Keratinocyte (primary cell): ENCODE measurements at regions not wholly inside any gene's neighbourhood (a gene's known extent, or its start where the extent isn't known, plus 50 kb on each side); places are given as distances from the start of the nearest gene placed in this dataset.
"Not testable (repeated sequence)": the region's sequence is repeated elsewhere in the genome, so short reads cannot be mapped to it uniquely, and the experiment has no call there.

Source experiments
- DNase-seq: peaks from one replicate; pipeline ENCODE4 v3.0.0-alpha.2; 2011; ENCODE audit warnings: low read depth, missing footprints, low spot score
- FAIRE-seq: peaks from 2 replicates; lab custom pipeline; 2011; peaks lifted over from hg19 to GRCh38; lab: Jason Lieb, UNC
- H2AFZ ChIP-seq: 2 replicates; pipeline ENCODE4 v1.6.0; 2012; ENCODE audit warnings: low read length, control low read depth, inconsistent platforms; ENCODE audit not compliant: control insufficient read depth
- H3K27ac ChIP-seq: 2 replicates; pipeline ENCODE4 v1.5.1; 2011; ENCODE audit warnings: low read length; ENCODE audit not compliant: control insufficient read depth, insufficient read depth
- H3K27me3 ChIP-seq: 3 replicates; pipeline ENCODE4 v1.6.0; 2011; ENCODE audit warnings: low read length; ENCODE audit not compliant: control insufficient read depth, insufficient read depth; ENCODE audit errors: extremely low read depth
- H3K36me3 ChIP-seq, 2 experiments: 2 replicates in 1 of 2; 3 replicates in 1 of 2; pipeline ENCODE4 v1.5.1; 2011; ENCODE audit warnings: low read length in 2 of 2, mild to moderate bottlenecking in 1 of 2; ENCODE audit not compliant: control insufficient read depth in 2 of 2, insufficient read depth in 2 of 2; ENCODE audit errors: extremely low read depth in 1 of 2
- H3K4me1 ChIP-seq: 3 replicates; pipeline ENCODE4 v1.5.1; 2011; ENCODE audit warnings: low read length; ENCODE audit not compliant: control insufficient read depth, insufficient read depth; ENCODE audit errors: extremely low read depth
- H3K4me2 ChIP-seq: 3 replicates; pipeline ENCODE4 v1.6.0; 2011; ENCODE audit warnings: low read depth, low read length; ENCODE audit not compliant: control insufficient read depth, insufficient read depth; ENCODE audit errors: extremely low read depth
- H3K4me3 ChIP-seq, 3 experiments: fragments of 200-600 bp in 1 of 3; sonication (generic) in 1 of 3; 2 replicates in 2 of 3; 3 replicates in 1 of 3; pipeline ENCODE4 v1.5.1; 2011 to 2016; ENCODE audit warnings: low read length in 3 of 3, mild to moderate bottlenecking in 3 of 3, control low read depth in 2 of 3, inconsistent platforms in 1 of 3, low read depth in 1 of 3, mixed read lengths in 1 of 3, mixed run types in 1 of 3, moderate library complexity in 1 of 3; ENCODE audit not compliant: control insufficient read depth in 2 of 3, insufficient read depth in 2 of 3; ENCODE audit errors: extremely low read depth in 1 of 3
- H3K79me2 ChIP-seq: 2 replicates; pipeline ENCODE4 v1.6.0; 2012; ENCODE audit warnings: low read length; ENCODE audit not compliant: control insufficient read depth, insufficient read depth
- H3K9ac ChIP-seq: 3 replicates; pipeline ENCODE4 v1.6.0; 2011; ENCODE audit warnings: low read length; ENCODE audit not compliant: control insufficient read depth, insufficient read depth; ENCODE audit errors: extremely low read depth
- H3K9me1 ChIP-seq: 3 replicates; pipeline ENCODE4 v1.6.0; 2011; ENCODE audit warnings: low read length; ENCODE audit not compliant: control insufficient read depth, insufficient read depth; ENCODE audit errors: extremely low read depth
- H3K9me3 ChIP-seq: 2 replicates; pipeline ENCODE4 v1.5.1; 2012; ENCODE audit warnings: low read depth, low read length; ENCODE audit not compliant: control insufficient read depth
- H4K20me1 ChIP-seq: 3 replicates; pipeline ENCODE4 v1.6.0; 2011; ENCODE audit warnings: low read length; ENCODE audit not compliant: control insufficient read depth, insufficient read depth; ENCODE audit errors: extremely low read depth
- CTCF ChIP-seq, 3 experiments: IDR thresholded peaks in 1 of 3; conservative IDR thresholded peaks in 1 of 3; optimal IDR thresholded peaks in 1 of 3; 2 replicates in 2 of 3; 3 replicates in 1 of 3; pipeline versions ENCODE3 to v1.5.1; 2011; ENCODE audit warnings: low read length in 3 of 3, mild to moderate bottlenecking in 3 of 3, moderate library complexity in 2 of 3, control low read depth in 1 of 3, inconsistent platforms in 1 of 3; ENCODE audit not compliant: insufficient read depth in 2 of 3; ENCODE audit errors: extremely low read depth in 1 of 3
- EZH2 ChIP-seq: IDR thresholded peaks from one replicate; pipeline ENCODE4 v1.6.1; 2012; ENCODE audit warnings: inconsistent platforms, mild to moderate bottlenecking, low read length, moderate library complexity
- dilution Hi-C: fragments of 300-500 bp; cut with MboI; formaldehyde crosslinking; loops from one replicate; pipeline ENCODE4 v1.7.0; 2020; ENCODE audit warnings: low sequenced_read_pairs; ENCODE audit not compliant: extremely low pct_ligation_motif_present

DNA sequence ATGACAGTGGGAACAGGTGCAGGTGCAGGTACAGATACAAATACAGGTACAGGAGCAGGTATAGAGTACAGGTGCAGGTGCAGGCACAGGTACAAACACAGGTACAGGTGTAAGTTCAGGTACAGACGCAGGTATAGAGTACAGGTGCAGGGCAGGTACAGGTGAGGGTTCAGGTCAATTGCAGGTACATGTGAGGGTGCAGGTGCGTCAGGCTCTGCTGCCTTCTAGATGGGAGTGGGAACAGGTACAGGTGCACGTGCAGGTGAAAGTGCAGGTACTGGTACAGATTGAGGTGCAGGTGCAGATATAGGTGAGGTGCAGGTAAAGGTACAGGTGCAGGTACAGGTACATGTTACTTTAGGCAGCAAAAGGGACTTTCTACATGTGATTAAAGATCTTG is 85.7 kb downstream of the CRLF2 start:
- no peak overlapping the region for H3K27ac ChIP-seq
- FAIRE-seq (no peak), DNase-seq (no peak)
- no peaks in the 10 kb centered on the region for H3K9me1 ChIP-seq
- no peak overlapping the region for H2AFZ ChIP-seq
- H4K20me1 ChIP-seq = no peaks in the 10 kb centered on the region
- H3K27me3 ChIP-seq = no peaks in the 10 kb centered on the region
- dilution Hi-C loops = no loop called here
- H3K9ac ChIP-seq = no peak overlapping the region
- H3K9me3 ChIP-seq = peaks cover 11% of the 10 kb centered on the region
- TF ChIP-seq EZH2 = no peak
- TF ChIP-seq CTCF (optimal IDR thresholded peaks at IDR 0.05 in 1 of 3, IDR thresholded peaks at IDR 0.05 in 1 of 3, conservative IDR thresholded peaks at IDR 0.05 in 1 of 3; ENCODE audit: extremely low read depth in 1 of 3, insufficient read depth in 2 of 3, low read length in 3 of 3) = no peak
- no peaks in the 10 kb centered on the region for H3K79me2 ChIP-seq
- H3K4me3 ChIP-seq = no peak overlapping the region
- no peaks in the 10 kb centered on the region for H3K4me1 ChIP-seq
- H3K4me2 ChIP-seq = no peak overlapping the region
- no peaks in the 10 kb centered on the region for H3K36me3 ChIP-seq

DNA sequence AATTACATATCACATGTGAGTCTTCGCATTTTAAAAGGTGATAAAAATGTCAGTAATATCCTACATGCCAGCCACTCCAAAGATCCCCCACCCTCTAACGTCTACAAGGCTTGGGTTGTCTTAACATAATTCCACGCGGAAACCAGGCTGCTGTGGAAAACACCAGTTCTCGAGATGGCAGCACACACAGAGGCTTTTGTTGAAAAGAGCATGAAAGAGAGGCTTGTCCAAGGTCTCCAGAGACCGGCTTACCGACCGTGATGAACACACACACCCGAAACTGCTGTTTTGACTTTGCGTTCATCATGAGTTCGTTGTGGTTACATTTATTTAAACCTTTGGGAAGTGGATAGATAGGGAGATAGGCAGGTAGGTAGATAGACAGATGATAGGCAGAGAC is 87.9 kb downstream of the CRLF2 start:
- FAIRE-seq = no peak

GRCh38 chrX:1122851-1123250 is 89.6 kb downstream of the CRLF2 start:
- H3K27ac ChIP-seq, dilution Hi-C loops, H3K9me3 ChIP-seq, H4K20me1 ChIP-seq, H3K9me1 ChIP-seq, FAIRE-seq, H2AFZ ChIP-seq, H3K27me3 ChIP-seq, H3K4me3 ChIP-seq, H3K36me3 ChIP-seq, DNase-seq, H3K9ac ChIP-seq, H3K79me2 ChIP-seq, H3K4me2 ChIP-seq, H3K4me1 ChIP-seq: not testable (repeated sequence)

More for the DNA sequence above, 87.9 kb downstream of the CRLF2 start:
- TF ChIP-seq CTCF (optimal IDR thresholded peaks at IDR 0.05 in 1 of 3, IDR thresholded peaks at IDR 0.05 in 1 of 3, conservative IDR thresholded peaks at IDR 0.05 in 1 of 3; ENCODE audit: extremely low read depth in 1 of 3, insufficient read depth in 2 of 3, low read length in 3 of 3) (no peak), EZH2 (no peak)
- dilution Hi-C loops = no loop called here
- Histone ChIP-seq H3K9ac (no peak overlapping the region), H3K27ac (no peak overlapping the region), H3K4me1 (no peaks in the 10 kb centered on the region), H3K36me3 (no peaks in the 10 kb centered on the region), H3K4me3 (no peak overlapping the region), H3K9me1 (no peaks in the 10 kb centered on the region), H3K27me3 (no peaks in the 10 kb centered on the region), H3K9me3 (peaks cover 9% of the 10 kb centered on the region), H3K4me2 (no peak overlapping the region), H4K20me1 (no peaks in the 10 kb centered on the region), H2AFZ (no peak overlapping the region), H3K79me2 (no peaks in the 10 kb centered on the region)
- no peak for DNase-seq
